CD14-positive monocyte (primary cell): ENCODE measurements at regions not wholly inside any gene's neighbourhood (a gene's known extent, or its start where the extent isn't known, plus 50 kb on each side); places are given as distances from the start of the nearest gene placed in this dataset.

Experiments
- DNase-seq, 3 donors: peaks; one replicate each; pipeline ENCODE4 v3.0.0-alpha.2; 2011 to 2022
- H2AFZ ChIP-seq: 2 replicates; pipeline ENCODE4 v1.6.0; 2012; ENCODE audit warnings: mild to moderate bottlenecking, low read depth, low read length, inconsistent platforms; ENCODE audit not compliant: insufficient read depth, poor library complexity, severe bottlenecking
- H3K27ac ChIP-seq, 2 donors: 1 replicate in 1 of 2; 2 replicates in 1 of 2; pipeline ENCODE4 v1.5.1; 2012 to 2013; ENCODE audit warnings: low read length in 2 of 2, control low read depth in 1 of 2, inconsistent platforms in 1 of 2, low read depth in 1 of 2, mild to moderate bottlenecking in 1 of 2
- H3K27me3 ChIP-seq, 2 donors: one replicate each; pipeline versions ENCODE4 v1.6.0 to v1.6.1; 2011 to 2013; ENCODE audit warnings: low read length in 2 of 2; ENCODE audit not compliant: control insufficient read depth in 2 of 2, insufficient read depth in 2 of 2
- H3K36me3 ChIP-seq, 2 donors: replicated peaks in 1 of 2; 1 replicate in 1 of 2; 2 replicates in 1 of 2; pipeline versions ENCODE4 v1.5.1 to v1.6.1; 2012 to 2013; ENCODE audit warnings: low read length in 2 of 2, control low read depth in 1 of 2, inconsistent platforms in 1 of 2, mild to moderate bottlenecking in 1 of 2; ENCODE audit not compliant: insufficient read depth in 2 of 2, control insufficient read depth in 1 of 2
- H3K4me1 ChIP-seq, 2 donors: 1 replicate in 1 of 2; 2 replicates in 1 of 2; pipeline versions ENCODE4 v1.5.1 to v1.6.1; 2012 to 2013; ENCODE audit warnings: low read length in 2 of 2, control low read depth in 1 of 2, inconsistent platforms in 1 of 2, mild to moderate bottlenecking in 1 of 2, moderate library complexity in 1 of 2; ENCODE audit not compliant: insufficient read depth in 2 of 2, control insufficient read depth in 1 of 2
- H3K4me2 ChIP-seq: replicated peaks from 2 replicates; pipeline ENCODE3; 2012; ENCODE audit warnings: low read length, moderate library complexity, mild to moderate bottlenecking; ENCODE audit not compliant: poor library complexity, severe bottlenecking; ENCODE audit errors: extremely low read depth
- H3K4me3 ChIP-seq, 3 experiments: fragments of 200-600 bp in 1 of 3; sonication (generic) in 1 of 3; replicated peaks in 1 of 3; 1 replicate in 2 of 3; 2 replicates in 1 of 3; pipeline ENCODE4 v1.5.1; 2011 to 2013; ENCODE audit warnings: low read length in 3 of 3, mild to moderate bottlenecking in 3 of 3, control low read depth in 2 of 3, low read depth in 2 of 3, inconsistent platforms in 1 of 3, moderate library complexity in 1 of 3
- H3K79me2 ChIP-seq: 2 replicates; pipeline ENCODE4 v1.6.0; 2012; ENCODE audit warnings: mild to moderate bottlenecking, control low read depth, inconsistent platforms, low read length, moderate library complexity; ENCODE audit not compliant: insufficient read depth
- H3K9ac ChIP-seq: 2 replicates; pipeline ENCODE4 v1.6.0; 2017; ENCODE audit warnings: low read length, mild to moderate bottlenecking; ENCODE audit not compliant: insufficient read depth, poor library complexity, severe bottlenecking
- H3K9me3 ChIP-seq, 2 donors: replicated peaks in 1 of 2; 1 replicate in 1 of 2; 2 replicates in 1 of 2; pipeline versions ENCODE4 v1.5.1 to v1.6.1; 2012 to 2013; ENCODE audit warnings: low read length in 2 of 2, control low read depth in 1 of 2; ENCODE audit not compliant: control insufficient read depth in 1 of 2, insufficient read depth in 1 of 2
- H4K20me1 ChIP-seq: 2 replicates; pipeline ENCODE4 v1.6.0; 2012; ENCODE audit warnings: mild to moderate bottlenecking, low read length, control low read depth, moderate library complexity; ENCODE audit not compliant: insufficient read depth
- H3K27ac Mint-ChIP-seq, 7 donors: one replicate each; pipeline ENCODE4 v1.8.0; 2020; ENCODE audit warnings: mild to moderate bottlenecking in 7 of 7, mixed read lengths in 7 of 7, moderate library complexity in 6 of 7, inconsistent platforms in 2 of 7
- H3K27me3 Mint-ChIP-seq, 3 donors: one replicate each; pipeline ENCODE4 v1.8.0; 2021 to 2022; ENCODE audit warnings: low read depth in 3 of 3, mild to moderate bottlenecking in 3 of 3, mixed read lengths in 3 of 3, moderate library complexity in 3 of 3, inconsistent platforms in 1 of 3
- H3K36me3 Mint-ChIP-seq, 2 donors: one replicate each; pipeline ENCODE4 v1.8.0; 2020; ENCODE audit warnings: mixed read lengths in 2 of 2, inconsistent platforms in 1 of 2, mild to moderate bottlenecking in 1 of 2
- H3K4me1 Mint-ChIP-seq: one replicate; pipeline ENCODE4 v1.8.0; 2020; ENCODE audit warnings: mild to moderate bottlenecking, mixed read lengths
- H3K4me3 Mint-ChIP-seq, 2 donors: one replicate each; pipeline ENCODE4 v1.8.0; 2020; ENCODE audit warnings: mild to moderate bottlenecking in 2 of 2, mixed read lengths in 2 of 2, moderate library complexity in 1 of 2
- H3K9me3 Mint-ChIP-seq, 7 donors: one replicate each; pipeline ENCODE4 v1.8.0; 2020 to 2022; ENCODE audit warnings: mixed read lengths in 7 of 7, mild to moderate bottlenecking in 6 of 7, moderate library complexity in 6 of 7, inconsistent platforms in 2 of 7
- CTCF ChIP-seq: fragments of 200-600 bp; IDR thresholded peaks from one replicate; pipeline ENCODE4 v1.8.0; 2022; ENCODE audit warnings: antibody characterized with exemption, mild to moderate bottlenecking
- WGBS: methylation state at CpG from one replicate; pipeline ENCODE4 v1.1.5; 2013; ENCODE audit warnings: missing lambda C conversion rate; ENCODE audit not compliant: insufficient coverage; 5-methylcytosine and 5-hydroxymethylcytosine counted together
- intact Hi-C, 2 donors: fragments of 100-400 bp; cut with micrococcal nuclease; formaldehyde crosslinking; loops; one replicate each; pipeline versions ENCODE4 v1.15.0 to v1.15.1; 2023

- Mint-ChIP-seq H3K27me3 (no peaks in the 10 kb centered on the region), H3K36me3 (no peaks in the 10 kb centered on the region), H3K4me1 (no peaks in the 10 kb centered on the region), H3K4me3 (no peak overlapping the region), H3K9me3 (peaks cover 0 to 7% (median 7%) of the 10 kb centered on the region in 7 donors), H3K27ac (no peak overlapping the region)
- no CpG with 5 or more reads among the region's 1 CpG for WGBS
- Histone ChIP-seq H3K27ac (no peak overlapping the region), H3K36me3 (no peaks in the 10 kb centered on the region), H2AFZ (no peak overlapping the region), H3K4me1 (no peaks in the 10 kb centered on the region), H3K9me3 (no peaks in the 10 kb centered on the region), H4K20me1 (no peaks in the 10 kb centered on the region), H3K4me3 (no peak overlapping the region), H3K27me3 (no peaks in the 10 kb centered on the region), H3K4me2 (no peak overlapping the region), H3K9ac (no peak overlapping the region), H3K79me2 (no peaks in the 10 kb centered on the region)
- intact Hi-C loops = no loop called here
- DNase-seq = no peak
- no peak for TF ChIP-seq CTCF
Measured at GRCh38 chr10:52677086-52677485, 95.5 kb downstream of the MBL2 start.

GRCh38 chr10:52678611-52679010 is 94.0 kb downstream of the MBL2 start:
- H3K27ac Mint-ChIP-seq = no peak overlapping the region

More at GRCh38 chr10:52678611-52679010, 94.0 kb downstream of the MBL2 start:
- Histone ChIP-seq H4K20me1 (no peaks in the 10 kb centered on the region), H3K4me1 (no peaks in the 10 kb centered on the region), H3K79me2 (no peaks in the 10 kb centered on the region), H3K9ac (no peak overlapping the region), H3K27me3 (no peaks in the 10 kb centered on the region), H3K4me2 (no peak overlapping the region), H3K4me3 (no peak overlapping the region), H2AFZ (no peak overlapping the region), H3K36me3 (no peaks in the 10 kb centered on the region), H3K27ac (no peak overlapping the region), H3K9me3 (no peaks in the 10 kb centered on the region)
- Mint-ChIP-seq H3K4me3 (no peak overlapping the region), H3K36me3 (no peaks in the 10 kb centered on the region), H3K9me3 (peaks cover 0 to 7% (median 5%) of the 10 kb centered on the region in 7 donors), H3K4me1 (no peaks in the 10 kb centered on the region), H3K27me3 (no peaks in the 10 kb centered on the region)
- DNase-seq = no peak
- TF ChIP-seq CTCF = no peak
- intact Hi-C loops = no loop called here
- 82% methylated on average over 5 of the region's 5 CpGs for WGBS
